ENCODE measurements at regions not wholly inside any gene's neighbourhood (a gene's known extent, or its start where the extent isn't known, plus 50 kb on each side); places are given as distances from the start of the nearest gene placed in this dataset.

GRCh38 chr2:146079216-146079615 is 1559.3 kb upstream of the ZEB2 start:
- intact Hi-C loops (cut with DNase I) = no loop called here
- Histone ChIP-seq H3K4me1 (no peaks in the 10 kb centered on the region), H3K9me3 (no peaks in the 10 kb centered on the region), H3K36me3 (no peaks in the 10 kb centered on the region), H3K4me3 (no peak overlapping the region), H3K27ac (no peak overlapping the region), H3K27me3 (no peaks in the 10 kb centered on the region)
- WGBS, 2 donors = 39 to 71% methylated on average over 1 of the region's 1 CpG
- TF ChIP-seq POLR2AphosphoS5 (IDR thresholded peaks at IDR 0.05) = no peak
- TF ChIP-seq, protein P1, sequence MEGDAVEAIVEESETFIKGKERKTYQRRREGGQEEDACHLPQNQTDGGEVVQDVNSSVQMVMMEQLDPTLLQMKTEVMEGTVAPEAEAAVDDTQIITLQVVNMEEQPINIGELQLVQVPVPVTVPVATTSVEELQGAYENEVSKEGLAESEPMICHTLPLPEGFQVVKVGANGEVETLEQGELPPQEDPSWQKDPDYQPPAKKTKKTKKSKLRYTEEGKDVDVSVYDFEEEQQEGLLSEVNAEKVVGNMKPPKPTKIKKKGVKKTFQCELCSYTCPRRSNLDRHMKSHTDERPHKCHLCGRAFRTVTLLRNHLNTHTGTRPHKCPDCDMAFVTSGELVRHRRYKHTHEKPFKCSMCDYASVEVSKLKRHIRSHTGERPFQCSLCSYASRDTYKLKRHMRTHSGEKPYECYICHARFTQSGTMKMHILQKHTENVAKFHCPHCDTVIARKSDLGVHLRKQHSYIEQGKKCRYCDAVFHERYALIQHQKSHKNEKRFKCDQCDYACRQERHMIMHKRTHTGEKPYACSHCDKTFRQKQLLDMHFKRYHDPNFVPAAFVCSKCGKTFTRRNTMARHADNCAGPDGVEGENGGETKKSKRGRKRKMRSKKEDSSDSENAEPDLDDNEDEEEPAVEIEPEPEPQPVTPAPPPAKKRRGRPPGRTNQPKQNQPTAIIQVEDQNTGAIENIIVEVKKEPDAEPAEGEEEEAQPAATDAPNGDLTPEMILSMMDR (IDR thresholded peaks at IDR 0.05) = no peak
- no peak for TF ChIP-seq POLR2A (IDR thresholded peaks at IDR 0.05)
- TF ChIP-seq EP300 (IDR thresholded peaks at IDR 0.05) = no peak
- no peak for DNase-seq

GRCh38 chr2:146077156-146077555 is 1557.2 kb upstream of the ZEB2 start:
- H3K27me3 ChIP-seq = no peaks in the 10 kb centered on the region
- no peaks in the 10 kb centered on the region for H3K36me3 ChIP-seq
- intact Hi-C loops (cut with DNase I) = no loop called here
- no peak overlapping the region for H3K27ac ChIP-seq
- no peaks in the 10 kb centered on the region for H3K4me1 ChIP-seq
- TF ChIP-seq, protein P1 (IDR thresholded peaks at IDR 0.05) = no peak
- TF ChIP-seq EP300 (IDR thresholded peaks at IDR 0.05) (no peak), POLR2AphosphoS5 (IDR thresholded peaks at IDR 0.05) (no peak), POLR2A (IDR thresholded peaks at IDR 0.05) (no peak)
- 87 to 95% methylated on average over 1 of the region's 1 CpG for WGBS, 2 donors
- H3K9me3 ChIP-seq = no peaks in the 10 kb centered on the region
- H3K4me3 ChIP-seq = no peak overlapping the region
- no peak for DNase-seq

DNA sequence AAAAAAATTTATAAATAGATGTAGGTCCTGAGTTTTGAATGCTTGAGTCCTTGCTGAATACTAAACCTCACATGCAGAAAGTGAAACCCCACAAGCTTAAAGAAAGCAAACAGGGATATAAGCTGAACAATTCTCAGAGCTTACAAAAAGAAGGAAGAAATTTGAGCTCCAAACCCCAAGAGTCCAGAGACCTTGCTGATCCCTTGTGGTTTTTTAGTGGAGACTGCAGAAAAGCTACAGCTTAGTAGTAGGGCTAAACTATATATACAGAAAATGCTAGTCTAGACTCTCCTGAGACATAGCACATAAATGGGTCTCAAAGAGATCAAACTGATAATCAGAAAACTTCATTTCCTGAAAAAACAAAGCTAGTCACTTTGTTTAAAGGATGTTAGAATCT is 1548.1 kb upstream of the ZEB2 start:
- no peak overlapping the region for H3K27ac ChIP-seq
- TF ChIP-seq, protein P1 (IDR thresholded peaks at IDR 0.05) = no peak
- no peak for TF ChIP-seq EP300 (IDR thresholded peaks at IDR 0.05)
- TF ChIP-seq POLR2A (IDR thresholded peaks at IDR 0.05) = no peak
- TF ChIP-seq POLR2AphosphoS5 (IDR thresholded peaks at IDR 0.05) = no peak
- no peaks in the 10 kb centered on the region for H3K4me1 ChIP-seq

GRCh38 chr2:146048141-146048540 is 1528.2 kb upstream of the ZEB2 start:
- Histone ChIP-seq H3K4me3 (no peak overlapping the region), H3K27me3 (no peaks in the 10 kb centered on the region), H3K9me3 (no peaks in the 10 kb centered on the region), H3K4me1 (no peaks in the 10 kb centered on the region), H3K27ac (no peak overlapping the region), H3K36me3 (no peaks in the 10 kb centered on the region)
- intact Hi-C loops (cut with DNase I) = no loop called here
- no peak for DNase-seq
- TF ChIP-seq, protein P1 (IDR thresholded peaks at IDR 0.05) = no peak
- 40 to 94% methylated on average over 1 of the region's 1 CpG for WGBS, 2 donors

More for the DNA sequence above, 1548.1 kb upstream of the ZEB2 start:
- Histone ChIP-seq H3K36me3 (no peaks in the 10 kb centered on the region), H3K9me3 (no peaks in the 10 kb centered on the region), H3K4me3 (no peak overlapping the region), H3K27me3 (no peaks in the 10 kb centered on the region)
- intact Hi-C loops (cut with DNase I) = no loop called here
- DNase-seq = no peak

DNA sequence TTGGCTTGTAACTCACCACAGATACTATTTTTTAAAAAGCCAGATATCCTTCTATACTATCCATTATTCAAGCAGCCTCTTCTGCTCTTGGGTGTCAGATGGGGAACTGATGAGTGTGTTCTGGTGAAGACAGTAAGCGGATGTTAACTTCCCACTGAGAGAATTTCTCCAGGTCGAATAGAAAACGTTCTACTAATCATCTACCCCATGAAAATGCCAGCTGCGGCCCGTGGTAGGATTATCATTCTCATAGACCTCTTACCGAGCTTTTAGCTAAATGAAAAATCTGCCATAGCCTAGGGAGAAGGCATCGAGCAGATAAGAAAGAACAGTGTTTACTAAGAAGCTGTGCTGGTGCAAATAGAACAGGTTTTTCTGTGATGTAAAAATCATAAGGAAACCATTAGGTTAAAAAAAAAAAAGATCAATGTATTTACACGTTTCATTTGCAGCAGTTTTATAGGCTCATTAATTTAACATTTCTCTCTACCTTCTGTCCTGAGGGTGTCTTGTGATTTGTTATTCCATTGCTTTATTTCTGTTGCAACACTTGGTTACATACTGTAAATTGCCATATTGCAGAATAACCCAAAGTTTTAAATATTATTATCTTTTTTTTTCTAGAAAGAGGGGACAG is 1521.5 kb upstream of the ZEB2 start:
- Histone ChIP-seq H3K27me3 (no peaks in the 10 kb centered on the region), H3K27ac (no peak overlapping the region), H3K4me3 (no peak overlapping the region), H3K36me3 (no peaks in the 10 kb centered on the region), H3K9me3 (no peaks in the 10 kb centered on the region), H3K4me1 (no peaks in the 10 kb centered on the region)
- intact Hi-C loops (cut with DNase I) = no loop called here
- WGBS, 2 donors = 58 to 66% methylated on average over 8 of the region's 8 CpGs
- DNase-seq = no peak
- no peak for TF ChIP-seq POLR2A (IDR thresholded peaks at IDR 0.05)
- TF ChIP-seq EP300 (IDR thresholded peaks at IDR 0.05) = no peak
- TF ChIP-seq, protein P1 (IDR thresholded peaks at IDR 0.05) = no peak
- no peak for TF ChIP-seq POLR2AphosphoS5 (IDR thresholded peaks at IDR 0.05)

All from sigmoid colon (tissue), 6 donors.